ENCODE measurements at regions not wholly inside any gene's neighbourhood (a gene's known extent, or its start where the extent isn't known, plus 50 kb on each side); places are given as distances from the start of the nearest gene placed in this dataset.
"Not testable (repeated sequence)": the region's sequence is repeated elsewhere in the genome, so short reads cannot be mapped to it uniquely, and the experiment has no call there.

- no peak for DNase-seq
These were observed 112.5 kb upstream of the SPAG17 start for GRCh38 chr1:118297521-118297920.

DNA sequence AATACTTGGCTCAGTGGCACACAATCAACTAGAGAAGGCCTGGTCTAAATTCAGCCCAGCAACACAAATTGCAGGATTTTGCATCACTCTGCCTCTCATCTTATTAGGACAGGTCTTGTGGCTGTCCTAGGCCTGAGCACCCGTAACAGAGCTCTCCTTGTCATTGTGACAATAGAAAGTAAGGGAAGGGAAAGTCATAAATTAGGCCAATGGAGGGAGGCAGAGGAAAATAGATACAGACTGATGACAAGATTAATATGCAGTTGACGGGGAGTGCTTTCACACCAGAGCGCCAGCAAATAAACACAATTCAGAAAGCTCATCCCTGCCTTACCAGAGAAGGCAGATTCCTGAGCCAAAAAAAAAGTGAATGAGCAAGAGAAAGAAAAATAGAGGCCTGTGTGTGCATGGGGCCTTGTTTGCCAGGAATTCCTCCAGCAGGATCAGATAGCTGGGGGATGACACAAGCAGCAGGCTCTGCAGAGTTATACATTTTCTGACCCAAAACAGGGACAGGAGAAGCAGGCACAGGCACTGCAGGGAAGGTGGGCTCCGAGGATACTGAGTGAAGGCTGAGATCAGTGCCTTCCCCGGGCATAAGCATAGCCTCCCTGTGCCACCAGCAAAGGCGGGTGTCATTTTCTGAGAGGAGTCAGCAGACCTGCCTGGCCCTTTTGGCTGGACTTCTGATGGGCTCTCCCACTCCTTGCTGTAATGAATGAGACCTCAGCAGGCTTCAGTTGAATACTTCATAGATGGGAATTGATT is 110.0 kb upstream of the SPAG17 start:
- peak; percentile 42 for DNase-seq

GRCh38 chr1:118291661-118292060 is 106.6 kb upstream of the SPAG17 start:
- no peak for DNase-seq

GRCh38 chr1:118290571-118290970 is 105.5 kb upstream of the SPAG17 start:
- no peak for DNase-seq

DNA sequence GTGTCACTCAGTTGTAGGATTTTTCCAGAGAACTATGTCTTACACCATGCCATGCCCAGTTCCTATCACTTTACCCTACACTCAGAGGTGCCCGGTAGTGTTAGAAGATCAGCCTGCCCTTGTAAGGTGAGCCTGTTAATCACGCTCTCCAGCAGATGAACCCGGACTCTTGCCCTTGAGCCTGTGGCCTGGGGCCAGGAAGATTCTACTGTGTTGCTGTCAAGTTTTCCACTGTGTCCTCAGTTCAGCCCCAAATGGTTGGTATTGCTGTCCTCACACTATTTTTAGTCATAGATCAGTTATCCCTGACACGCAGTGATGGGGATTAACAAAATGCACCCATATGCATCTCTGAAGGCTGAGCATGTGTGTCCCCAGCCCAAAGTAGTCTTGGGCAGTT is 105.0 kb upstream of the SPAG17 start:
- DNase-seq: no peak

DNA sequence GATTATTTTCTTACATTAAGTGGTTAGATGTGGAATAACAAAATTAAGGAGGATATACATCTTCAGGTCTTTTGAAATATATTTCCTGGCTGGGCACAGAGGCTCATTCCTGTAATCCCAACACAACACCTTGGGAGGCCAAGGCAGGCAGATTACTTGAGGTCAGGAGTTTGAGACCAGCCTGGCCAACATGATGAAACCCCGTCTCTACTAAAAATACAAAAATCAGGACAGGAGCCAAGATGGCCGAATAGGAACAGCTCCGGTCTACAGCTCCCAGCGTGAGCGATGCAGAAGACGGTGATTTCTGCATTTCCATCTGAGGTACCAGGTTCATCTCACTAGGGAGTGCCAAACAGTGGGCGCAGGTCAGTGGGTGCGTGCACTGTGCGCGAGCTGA is 95.6 kb upstream of the SPAG17 start:
- not testable (repeated sequence) for DNase-seq

DNA sequence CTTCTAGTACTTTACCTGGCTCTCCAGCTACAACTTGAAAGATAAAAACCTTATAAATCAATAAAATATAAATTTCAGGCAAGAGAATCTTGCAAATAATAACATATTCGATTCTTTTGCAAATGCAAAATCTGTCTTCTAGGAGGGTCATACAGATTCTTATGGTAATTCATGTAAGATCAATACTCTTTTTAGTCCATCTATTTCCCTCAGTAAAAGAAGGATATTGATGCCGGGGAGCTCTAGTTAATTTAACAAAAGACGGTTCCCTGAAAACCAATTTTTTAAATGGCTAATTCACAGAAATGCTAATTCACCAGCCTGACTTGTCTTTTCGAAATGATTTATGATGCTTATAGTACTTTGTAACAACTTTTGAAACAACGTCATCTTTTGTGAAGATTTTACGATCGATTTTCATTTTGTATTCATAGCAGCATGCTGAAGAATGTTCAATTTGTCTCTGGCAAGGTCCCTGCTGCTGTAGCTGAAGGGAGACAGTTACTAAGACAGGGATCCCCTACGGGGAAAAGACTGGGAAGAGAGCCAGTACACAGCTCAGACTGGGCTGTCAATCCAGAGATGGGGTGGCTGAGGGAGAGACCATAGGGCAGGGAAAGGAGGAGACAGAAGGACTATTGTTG is 90.6 kb upstream of the SPAG17 start:
- no peak for DNase-seq

DNA sequence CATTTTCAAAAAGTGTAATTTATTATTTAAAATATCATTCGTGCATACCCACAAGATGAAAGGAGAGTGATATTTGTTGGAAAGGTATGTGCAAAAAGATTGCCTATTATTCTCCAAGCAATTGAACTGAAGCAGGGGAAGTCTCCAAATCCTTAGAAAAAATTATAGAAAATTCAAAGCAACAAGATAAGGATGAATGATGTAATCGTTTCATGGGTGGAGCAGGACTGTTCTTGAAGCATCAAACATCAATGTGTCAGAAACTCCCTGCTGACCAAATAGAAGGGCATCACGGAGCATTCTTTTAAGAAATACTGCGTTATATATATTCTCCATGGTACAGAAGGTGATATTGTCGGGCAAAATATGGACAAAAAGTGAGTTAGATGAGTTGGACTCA is 87.9 kb upstream of the SPAG17 start:
- DNase-seq: no peak

GRCh38 chr1:118271883-118272282 is 86.9 kb upstream of the SPAG17 start:
- no peak for DNase-seq

DNA sequence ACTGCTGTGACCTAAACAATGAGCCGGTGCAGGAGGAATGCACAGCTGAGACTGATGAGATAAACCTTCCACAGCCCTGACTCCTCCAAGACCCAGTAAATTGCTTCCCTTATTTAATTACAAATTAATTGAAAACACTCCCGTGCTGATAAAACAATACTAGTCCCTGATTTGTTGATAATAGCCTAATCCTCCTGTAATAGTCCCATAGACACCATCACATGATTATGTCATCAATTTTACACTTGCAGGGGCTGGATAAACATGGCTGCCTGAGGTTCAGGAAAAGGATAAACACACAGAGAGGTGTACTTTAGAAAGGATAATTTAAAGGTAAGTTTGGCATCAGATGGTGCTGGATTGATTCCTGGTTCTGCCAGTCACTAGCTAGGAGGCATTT is 84.6 kb upstream of the SPAG17 start:
- DNase-seq: no peak

GRCh38 chr1:118266436-118266835 is 81.4 kb upstream of the SPAG17 start:
- no peak for DNase-seq

DNA sequence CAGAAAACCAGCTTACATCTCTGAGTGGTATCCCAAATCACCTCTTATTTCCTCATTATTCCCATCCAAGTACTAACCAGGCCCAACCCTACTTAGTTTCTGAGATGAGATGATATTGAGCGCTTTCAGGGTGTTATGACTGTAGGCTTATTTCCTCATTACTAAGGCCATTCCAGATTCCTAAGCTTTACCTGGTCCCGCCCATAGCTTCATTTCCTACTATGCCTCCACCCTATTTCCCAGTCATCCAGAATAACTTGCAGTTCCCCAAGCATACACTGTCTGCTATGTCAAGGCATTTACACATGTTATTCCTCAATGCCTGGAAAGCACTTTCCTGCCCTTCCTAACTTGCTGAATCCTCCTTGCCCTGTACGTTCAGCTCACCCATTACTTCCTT is 79.3 kb upstream of the SPAG17 start:
- no peak for DNase-seq

DNA sequence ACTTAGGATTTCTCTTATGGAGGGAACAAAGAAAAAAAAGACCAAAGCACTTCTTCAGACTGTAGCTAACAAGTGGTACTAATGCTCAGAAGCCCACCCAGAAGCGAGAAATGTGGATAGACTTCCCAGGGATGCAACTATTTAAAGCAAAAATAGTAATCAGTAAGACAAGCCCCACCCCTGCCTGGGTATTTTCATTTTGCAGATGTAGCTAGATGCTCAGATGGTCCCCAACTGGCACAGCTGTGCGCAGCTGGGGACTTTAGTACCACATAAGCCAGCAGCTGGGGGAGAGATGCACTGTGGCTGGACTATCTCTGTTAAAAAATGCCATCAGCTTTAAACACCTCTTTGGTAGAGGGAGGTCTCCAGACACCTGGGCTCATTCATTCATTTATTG is 77.8 kb upstream of the SPAG17 start:
- no peak for DNase-seq

DNA sequence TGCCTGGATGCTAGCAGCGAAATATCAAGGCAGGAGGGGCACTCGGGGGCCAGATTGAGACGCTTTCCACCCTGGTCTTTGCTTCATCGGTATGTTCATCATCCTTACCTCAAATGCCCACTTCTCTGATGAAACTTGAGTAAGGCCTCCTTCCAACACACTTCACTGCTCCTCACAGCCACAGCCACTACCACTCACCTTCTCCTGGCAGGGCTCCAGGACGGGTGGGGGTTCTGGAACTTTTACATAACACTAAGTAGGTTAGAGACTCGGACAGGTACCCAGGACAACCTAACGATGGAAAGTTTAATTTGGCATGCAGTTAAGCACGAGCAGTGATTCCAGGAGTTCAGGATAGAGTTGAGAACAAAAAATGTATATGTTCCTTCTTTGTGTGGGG is 73.9 kb upstream of the SPAG17 start:
- no peak for DNase-seq

GRCh38 chr1:118257946-118258345 is 72.9 kb upstream of the SPAG17 start:
- no peak for DNase-seq

- no peak for DNase-seq
These were observed 69.7 kb upstream of the SPAG17 start for GRCh38 chr1:118254491-118255425.

- no peak for DNase-seq
These were observed 69.0 kb upstream of the SPAG17 start for GRCh38 chr1:118254001-118254400.

DNA sequence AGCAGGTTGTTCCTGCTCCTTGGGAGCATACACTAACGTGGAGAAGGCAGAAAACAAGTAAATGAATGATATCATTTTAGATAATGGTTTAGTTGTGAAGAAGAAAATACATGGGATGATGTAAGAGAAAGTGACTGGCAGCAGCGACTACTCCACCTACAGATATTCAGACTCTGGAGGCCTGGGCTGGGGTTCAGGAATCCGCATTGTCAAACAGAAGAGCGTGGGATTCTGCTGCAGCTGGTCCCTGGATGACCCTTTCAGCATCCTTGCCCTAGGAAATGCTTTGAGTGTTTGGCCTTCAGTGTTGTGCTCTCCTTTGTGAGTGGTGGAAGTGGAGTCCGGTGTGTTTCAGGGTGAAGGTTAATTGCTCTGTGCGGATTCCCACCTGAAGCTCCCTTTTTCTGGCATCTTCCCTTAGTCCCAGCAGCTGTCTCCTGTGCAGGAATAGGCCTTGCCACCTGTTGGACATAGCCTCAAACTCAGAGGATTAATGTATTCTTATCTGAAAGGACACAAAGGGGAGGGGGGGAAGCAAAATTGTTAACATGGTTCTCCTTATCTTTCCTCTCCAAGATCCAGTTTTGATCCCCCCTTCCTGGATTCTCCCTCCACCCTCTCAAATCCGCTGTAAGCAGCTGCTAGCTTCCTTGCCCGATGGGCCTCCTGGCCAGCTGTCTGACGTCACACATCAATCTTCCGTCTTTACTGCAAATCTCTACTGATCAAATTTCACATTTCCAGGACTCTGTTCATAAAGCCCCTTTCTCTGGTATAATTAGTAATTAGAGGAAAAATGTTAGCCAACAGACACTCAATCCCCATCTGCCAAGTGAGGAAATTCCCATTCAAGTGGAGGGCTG is 68.3 kb upstream of the SPAG17 start:
- no peak for DNase-seq

GRCh38 chr1:118252624-118253023 is 67.6 kb upstream of the SPAG17 start:
- DNase-seq: no peak

- no peak for DNase-seq
These were observed 65.2 kb upstream of the SPAG17 start for GRCh38 chr1:118250232-118250631.

DNA sequence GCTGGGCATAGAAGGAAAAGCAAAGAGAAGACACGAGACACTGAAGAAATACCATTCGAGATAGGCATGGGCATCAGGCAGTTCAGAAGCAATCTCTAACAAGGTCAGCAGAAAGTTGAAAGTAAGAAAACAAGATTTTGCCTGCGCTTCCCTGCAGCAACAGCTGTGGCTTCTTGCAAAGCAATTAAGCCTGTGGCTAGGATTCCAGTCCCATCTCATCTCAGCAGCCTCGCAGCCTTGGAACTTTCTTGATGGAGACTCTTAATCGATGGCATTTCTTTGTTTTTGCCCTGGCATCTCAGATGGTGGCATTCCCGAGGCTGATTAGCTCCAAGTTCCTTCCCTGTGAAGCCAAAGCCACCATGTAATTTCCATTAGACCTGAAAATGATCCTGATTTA is 64.6 kb upstream of the SPAG17 start:
- DNase-seq: no peak

DNA sequence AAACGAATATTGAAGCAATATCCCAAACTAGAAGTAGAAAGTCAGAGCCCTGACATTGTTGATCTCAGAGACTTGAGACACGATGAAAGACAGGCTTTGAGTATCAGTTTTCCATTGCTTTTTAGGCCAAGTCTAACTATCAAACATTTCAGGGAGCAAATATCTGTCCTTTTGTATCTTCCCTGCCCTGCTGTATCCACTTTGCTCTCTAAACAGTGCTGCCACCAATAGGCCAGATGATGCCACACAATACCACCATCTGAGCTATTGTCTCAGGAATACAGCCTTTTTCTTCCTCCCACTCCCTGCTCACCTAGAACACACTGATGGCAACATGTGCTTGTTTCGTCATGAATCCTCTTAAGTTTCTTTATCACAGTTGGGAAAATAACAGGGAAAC is 62.6 kb upstream of the SPAG17 start:
- DNase-seq: no peak

Measured in renal pelvis (tissue), 1 donor.